ENCODE measurements at regions not wholly inside any gene's neighbourhood (a gene's known extent, or its start where the extent isn't known, plus 50 kb on each side); places are given as distances from the start of the nearest gene placed in this dataset.

DNA sequence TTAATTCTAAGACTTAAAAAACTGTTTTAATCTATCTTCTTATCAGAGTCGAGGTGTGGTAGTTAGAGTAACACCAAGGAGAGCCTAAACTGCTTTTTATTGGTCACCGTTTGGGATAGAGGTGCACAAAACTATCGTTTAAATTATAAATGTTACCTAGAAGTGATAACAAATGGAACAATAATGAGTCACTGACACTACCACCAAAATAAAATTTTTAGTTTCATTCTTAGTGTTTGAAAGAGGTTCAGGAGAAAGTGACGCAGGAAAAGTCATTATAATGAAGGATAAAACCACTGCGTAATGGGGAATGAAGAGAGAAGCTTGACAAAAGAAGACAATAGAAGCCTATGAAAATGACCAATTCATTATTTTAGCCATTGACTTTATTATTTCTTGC, 158.2 kb downstream of the COX18 start:
- Histone ChIP-seq H3K9me3 (no peaks in the 10 kb centered on the region), H3K4me1 (no peaks in the 10 kb centered on the region), H3K4me3 (no peak overlapping the region), H3K36me3 (no peaks in the 10 kb centered on the region), H3K27me3 (no peaks in the 10 kb centered on the region), H3K27ac (no peak overlapping the region)
- 37 to 64% methylated on average over 5 of the region's 5 CpGs for WGBS, 2 donors
- no peak for DNase-seq
- no peak for TF ChIP-seq POLR2A (IDR thresholded peaks at IDR 0.05)
- TF ChIP-seq CTCF (IDR thresholded peaks at IDR 0.05): no peak
- intact Hi-C loops (cut with DNase I): no loop called here

DNA sequence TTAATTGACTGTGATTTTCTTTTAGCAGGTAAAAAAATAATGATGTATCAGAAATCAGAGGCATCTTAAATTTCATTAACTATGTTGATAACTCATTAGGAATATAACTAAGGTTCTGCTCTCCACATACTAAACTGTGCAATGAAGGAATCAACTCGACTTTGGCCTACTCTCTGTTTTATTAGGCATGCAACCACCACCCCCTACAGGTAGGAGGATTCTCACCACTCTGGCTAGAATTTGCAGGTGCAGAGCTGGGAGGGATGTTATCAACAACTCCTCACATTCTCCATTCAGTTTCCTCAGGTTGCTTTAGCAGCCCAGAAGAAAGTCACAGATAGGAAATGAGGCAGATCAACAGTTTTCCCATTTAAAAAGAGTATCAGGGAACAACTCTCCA, 160.1 kb downstream of the COX18 start:
- Histone ChIP-seq H3K27me3 (no peaks in the 10 kb centered on the region), H3K36me3 (no peaks in the 10 kb centered on the region), H3K4me1 (no peaks in the 10 kb centered on the region), H3K4me3 (no peak overlapping the region), H3K27ac (no peak overlapping the region), H3K9me3 (no peaks in the 10 kb centered on the region)
- intact Hi-C loops (cut with DNase I): no loop called here
- no peak for DNase-seq
- peak in 3 of 6 experiments; percentile 5 to 13 (median 9) for TF ChIP-seq CTCF (IDR thresholded peaks at IDR 0.05)
- no peak for TF ChIP-seq POLR2A (IDR thresholded peaks at IDR 0.05)
- 5 to 7% methylated on average over 1 of the region's 1 CpG for WGBS, 2 donors

DNA sequence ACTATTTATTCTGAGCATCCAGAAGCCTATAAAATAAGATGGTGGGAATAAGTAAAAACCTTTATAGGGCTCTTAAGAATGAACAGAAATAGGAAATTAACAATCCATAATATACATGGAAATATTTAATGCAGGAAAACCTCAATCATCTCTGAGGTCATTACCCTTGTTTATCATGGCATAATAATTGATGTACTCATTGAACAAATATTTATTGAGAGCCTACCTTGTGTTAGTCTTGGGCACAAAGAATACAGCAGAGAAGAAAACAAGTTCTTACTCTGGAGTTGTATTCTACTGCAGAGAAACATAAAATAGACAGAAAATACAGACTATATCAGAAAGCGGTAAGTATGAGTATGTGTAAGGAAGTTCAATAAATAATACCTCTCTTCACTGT, 167.2 kb downstream of the COX18 start:
- 32 to 46% methylated on average over 1 of the region's 1 CpG for WGBS, 2 donors
- no peak for DNase-seq
- Histone ChIP-seq H3K4me3 (no peak overlapping the region), H3K36me3 (no peaks in the 10 kb centered on the region), H3K4me1 (no peaks in the 10 kb centered on the region), H3K27me3 (no peaks in the 10 kb centered on the region), H3K27ac (no peak overlapping the region), H3K9me3 (no peaks in the 10 kb centered on the region)
- TF ChIP-seq CTCF (IDR thresholded peaks at IDR 0.05) (no peak), POLR2A (IDR thresholded peaks at IDR 0.05) (no peak)
- intact Hi-C loops (cut with DNase I): no loop called here

GRCh38 chr4:72901553-72901952, 168.0 kb downstream of the COX18 start:
- intact Hi-C loops (cut with DNase I): no loop called here
- no peaks in the 10 kb centered on the region for H3K9me3 ChIP-seq
- no peak for DNase-seq
- no peak overlapping the region for H3K27ac ChIP-seq
- 55 to 57% methylated on average over 2 of the region's 2 CpGs for WGBS, 2 donors
- H3K27me3 ChIP-seq: no peaks in the 10 kb centered on the region
- H3K4me1 ChIP-seq: no peaks in the 10 kb centered on the region
- no peaks in the 10 kb centered on the region for H3K36me3 ChIP-seq
- no peak overlapping the region for H3K4me3 ChIP-seq
- TF ChIP-seq POLR2A (IDR thresholded peaks at IDR 0.05): no peak
- TF ChIP-seq CTCF (IDR thresholded peaks at IDR 0.05): no peak

DNA sequence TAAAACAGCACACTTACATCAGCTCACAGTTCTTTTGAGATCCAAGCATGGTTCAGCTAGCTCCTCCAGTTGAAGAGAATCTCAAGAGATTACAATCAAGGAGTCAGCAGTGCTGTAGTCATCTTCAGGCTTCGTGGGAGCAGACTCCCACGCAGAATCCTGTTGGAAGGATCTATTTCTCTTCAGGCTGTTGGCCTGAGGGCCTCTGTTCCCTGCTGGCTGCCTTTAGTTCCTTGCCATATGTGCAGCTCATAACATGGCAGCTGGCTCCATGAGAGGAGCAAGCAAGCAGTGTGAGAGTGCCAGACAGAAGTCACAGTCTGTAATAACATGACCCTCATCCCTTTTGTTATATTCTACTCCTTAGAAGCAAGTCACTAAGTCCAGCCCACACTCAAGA, 168.6 kb downstream of the COX18 start:
- intact Hi-C loops (cut with DNase I): no loop called here
- TF ChIP-seq CTCF (IDR thresholded peaks at IDR 0.05) (no peak), POLR2A (IDR thresholded peaks at IDR 0.05) (no peak)
- H3K27ac ChIP-seq: no peak overlapping the region
- H3K4me3 ChIP-seq: no peak overlapping the region
- DNase-seq: no peak
- H3K9me3 ChIP-seq: no peaks in the 10 kb centered on the region
- no peaks in the 10 kb centered on the region for H3K27me3 ChIP-seq
- H3K36me3 ChIP-seq: no peaks in the 10 kb centered on the region
- WGBS, 2 donors: 17 to 21% methylated on average over 1 to 2 of the region's 2 CpGs
- no peaks in the 10 kb centered on the region for H3K4me1 ChIP-seq

All from esophagus squamous epithelium (tissue), 5 donors.